ENCODE measurements at regions not wholly inside any gene's neighbourhood (a gene's known extent, or its start where the extent isn't known, plus 50 kb on each side); places are given as distances from the start of the nearest gene placed in this dataset.

DNA sequence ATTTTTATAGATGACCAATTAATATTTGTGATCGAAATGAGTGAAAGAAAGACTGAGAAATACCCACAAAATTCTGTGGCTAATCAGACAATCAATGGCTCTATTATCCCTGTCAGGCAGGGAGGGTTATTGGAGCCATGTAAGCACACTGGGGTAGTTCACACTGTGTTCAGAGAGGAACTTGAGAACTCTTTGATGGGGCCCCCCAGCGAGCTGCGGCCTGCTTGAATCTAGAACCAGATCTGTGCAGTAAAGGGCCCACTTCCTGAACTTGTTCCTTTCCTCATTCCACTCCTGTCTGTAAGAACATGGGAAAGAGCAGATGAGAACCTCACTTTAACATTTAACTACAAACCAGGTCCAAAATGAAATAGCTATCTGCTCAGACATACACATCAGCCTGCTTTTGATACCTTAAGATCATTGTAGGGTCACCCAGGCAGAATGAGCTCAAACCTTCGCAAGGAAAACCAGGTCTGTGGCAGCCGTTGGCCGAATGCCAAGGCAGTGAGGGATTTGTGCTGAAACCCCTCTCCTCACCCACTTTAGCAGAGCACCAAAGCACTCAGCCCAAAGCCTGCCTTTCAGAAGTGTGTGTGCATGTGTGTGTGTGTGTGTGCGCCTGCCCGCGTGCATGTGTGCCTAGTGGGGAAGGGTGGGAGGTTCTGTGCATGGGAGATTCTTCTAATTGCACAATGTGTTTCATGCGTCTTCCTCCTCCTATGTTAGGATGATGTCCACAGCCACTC, 365.6 kb upstream of the MGMT start:
- no peak for DNase-seq

DNA sequence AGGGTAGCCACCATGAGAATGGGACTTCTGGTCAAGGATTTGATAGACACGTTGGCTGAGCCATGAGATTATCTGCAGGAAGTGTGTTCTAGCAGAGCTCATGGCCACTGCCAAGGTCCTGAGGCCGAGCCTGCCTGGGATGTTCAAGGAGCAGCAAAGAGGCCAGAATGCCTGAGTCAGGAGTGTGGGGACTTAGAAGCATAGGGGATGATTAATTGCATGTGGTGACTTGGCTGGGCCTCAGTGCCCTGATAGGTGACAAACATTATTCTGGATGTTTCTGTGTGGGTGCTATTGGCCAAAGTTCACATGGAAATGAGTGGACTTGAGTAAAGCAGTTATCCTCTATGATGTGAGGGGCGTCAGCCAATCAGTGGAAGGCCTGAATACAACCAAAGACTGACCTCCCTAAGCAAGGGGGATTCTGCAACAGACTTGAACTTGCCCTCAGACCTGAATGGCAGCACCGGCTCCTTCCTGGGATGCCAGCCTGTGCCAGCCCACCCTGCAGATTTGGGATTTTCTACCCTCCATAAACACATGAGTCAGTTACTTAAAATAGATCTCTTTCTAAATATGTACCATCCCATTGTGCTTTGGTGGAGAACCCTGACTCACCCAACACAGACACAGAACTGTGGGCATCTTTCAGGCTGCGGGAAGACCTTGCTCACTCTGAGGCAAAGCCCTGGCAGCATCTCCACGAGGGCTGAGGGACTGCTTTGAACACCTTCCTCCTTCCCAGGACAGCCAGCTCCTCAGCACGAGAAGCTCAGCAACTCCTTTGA, 363.9 kb upstream of the MGMT start:
- DNase-seq: no peak

DNA sequence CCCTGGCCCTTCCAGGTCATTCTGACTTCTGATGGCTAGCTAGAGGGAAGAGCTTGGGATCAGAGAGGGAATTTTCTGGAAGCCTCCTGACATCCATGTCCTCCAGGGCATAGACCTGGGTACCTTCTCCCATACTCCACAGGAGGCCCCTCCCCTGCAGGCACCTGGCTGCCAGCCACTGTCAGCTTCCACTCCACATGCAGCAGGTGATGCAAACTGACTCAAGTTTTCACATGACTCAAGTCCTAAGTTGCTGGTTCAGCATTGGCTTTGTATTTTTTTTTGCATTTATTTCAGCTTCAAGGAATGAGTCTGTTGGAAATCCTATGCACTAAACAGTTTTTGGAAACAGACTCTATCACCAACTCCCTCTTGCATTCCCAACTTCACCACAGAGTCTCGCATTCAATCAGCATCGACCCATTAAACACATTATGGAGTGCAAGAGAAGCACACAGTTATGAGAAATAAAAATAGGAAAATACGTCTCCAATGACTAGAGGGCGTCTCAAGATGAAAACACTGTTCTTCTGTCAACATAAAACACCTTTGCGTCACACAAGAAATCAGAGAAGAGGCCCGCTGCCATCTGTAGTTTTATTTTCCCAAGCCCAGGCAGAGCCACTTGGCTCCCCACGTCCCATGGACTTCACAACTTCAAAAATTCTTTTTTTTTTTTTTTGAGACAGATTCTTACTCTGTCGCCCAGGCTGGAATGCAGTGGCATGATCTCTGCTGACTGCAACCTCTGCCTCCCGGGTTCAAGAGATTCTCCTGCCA, 362.6 kb upstream of the MGMT start:
- no peak for DNase-seq

DNA sequence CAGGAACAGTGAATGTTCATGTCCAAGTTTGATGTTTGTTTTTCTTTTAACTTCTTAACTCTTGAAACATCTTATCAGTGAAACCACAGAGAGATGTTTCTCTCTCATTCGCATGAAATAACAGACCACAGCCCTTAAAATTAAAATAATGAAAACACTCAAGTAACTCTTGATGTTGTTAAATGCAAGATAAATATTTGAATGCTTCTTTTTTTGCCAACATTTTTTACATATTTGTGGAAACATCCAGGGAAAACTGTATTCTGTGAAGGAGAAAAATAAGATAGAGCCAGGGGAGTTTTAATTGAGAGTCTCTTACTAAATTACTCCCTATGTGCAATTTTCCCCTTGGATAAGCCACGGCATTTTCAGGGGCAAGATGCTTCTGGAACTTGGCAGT, 361.8 kb upstream of the MGMT start:
- DNase-seq: no peak

DNA sequence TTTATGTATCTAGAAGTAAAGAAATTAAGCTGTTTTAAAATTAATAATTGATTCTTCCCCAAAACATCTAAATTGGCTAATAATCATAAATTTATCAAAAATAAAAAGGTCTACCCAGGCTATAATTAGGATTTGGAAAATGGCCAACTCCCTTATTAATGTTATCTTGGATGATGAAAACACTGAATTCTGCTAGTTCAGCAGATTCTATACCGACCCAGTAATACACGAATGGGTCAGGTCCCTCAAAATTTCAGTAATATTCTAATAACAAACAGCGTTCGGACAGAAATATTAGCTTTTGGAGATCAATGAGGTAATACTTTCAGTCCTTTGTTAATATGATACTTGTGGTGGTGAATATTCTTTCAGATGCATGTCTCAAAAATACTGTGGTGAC, 360.7 kb upstream of the MGMT start:
- DNase-seq: no peak

DNA sequence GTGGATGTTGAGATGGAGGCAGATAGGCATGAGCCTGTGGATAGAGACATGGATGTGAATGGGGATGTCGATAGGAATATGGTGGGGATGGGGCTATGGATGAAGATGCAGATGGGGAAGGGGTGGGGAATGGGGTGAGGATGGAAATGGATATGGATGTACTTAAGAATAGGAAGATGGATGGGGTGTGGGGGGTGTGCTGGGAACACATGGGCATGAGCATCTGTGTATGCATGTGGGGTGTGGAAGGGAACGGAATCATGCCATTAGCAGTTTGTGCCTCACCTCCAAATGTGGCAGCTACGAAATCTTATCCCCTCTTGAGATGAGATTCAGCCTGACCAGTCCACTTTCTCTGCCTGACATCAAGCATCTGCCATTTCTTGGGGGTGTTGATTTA, 359.5 kb upstream of the MGMT start:
- no peak for DNase-seq

DNA sequence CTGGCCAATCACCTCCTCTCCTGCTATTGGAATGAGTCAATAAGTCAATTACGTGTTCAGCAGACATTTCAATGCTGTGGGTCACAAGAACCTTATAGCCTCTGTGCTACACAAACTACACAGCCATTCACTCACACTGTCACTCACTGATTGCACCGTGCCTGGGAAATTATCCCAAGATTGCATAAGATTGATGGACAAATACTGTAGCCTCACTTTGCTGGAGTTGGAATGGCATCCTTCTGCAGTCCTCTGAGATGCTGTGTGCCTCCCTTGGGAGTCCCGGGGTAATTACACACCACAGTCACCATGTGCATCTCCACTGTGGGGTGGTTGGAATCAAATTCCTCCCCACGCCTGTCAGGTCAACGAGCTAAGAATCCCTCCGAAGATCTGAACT, 358.7 kb upstream of the MGMT start:
- DNase-seq: no peak

DNA sequence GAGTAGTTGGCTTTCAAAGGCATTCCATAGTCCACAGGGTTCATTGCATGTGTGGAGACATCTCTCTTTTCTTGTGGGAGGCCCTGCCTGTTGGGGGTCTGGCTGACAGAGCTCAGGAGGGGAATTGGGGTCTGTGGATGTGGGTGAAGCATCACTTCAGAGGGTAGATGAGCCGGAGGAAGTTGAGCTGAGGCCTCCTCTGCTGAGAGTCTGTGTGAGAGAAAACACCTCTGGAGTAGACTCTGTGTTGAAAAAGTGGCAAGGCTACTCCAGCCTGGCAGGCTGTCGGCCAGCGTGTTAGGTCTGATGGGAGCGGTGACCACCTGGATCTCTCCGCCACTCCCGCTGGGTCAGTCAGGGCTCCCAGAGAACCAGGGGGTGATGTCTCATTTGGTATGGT, 358.0 kb upstream of the MGMT start:
- no peak for DNase-seq

DNA sequence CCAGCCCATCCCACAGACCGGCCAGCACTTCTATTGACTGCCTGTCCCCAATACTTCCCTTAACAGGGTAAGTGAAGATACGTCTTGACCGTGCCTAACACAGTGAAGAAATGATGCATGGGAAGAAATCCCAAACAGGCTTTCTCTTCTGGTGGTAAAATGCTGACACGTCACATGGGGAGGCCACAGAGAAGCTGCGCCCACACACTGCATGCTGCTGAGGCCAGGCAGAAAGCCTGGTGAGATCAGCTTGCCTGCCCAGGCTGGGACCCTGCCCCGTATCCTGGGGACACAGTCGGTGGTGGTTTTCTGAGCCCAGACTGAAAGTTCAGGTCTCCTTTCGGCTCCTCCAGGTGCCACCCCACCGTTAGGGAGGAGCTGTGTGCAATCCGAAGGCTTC, 356.3 kb upstream of the MGMT start:
- no peak for DNase-seq

DNA sequence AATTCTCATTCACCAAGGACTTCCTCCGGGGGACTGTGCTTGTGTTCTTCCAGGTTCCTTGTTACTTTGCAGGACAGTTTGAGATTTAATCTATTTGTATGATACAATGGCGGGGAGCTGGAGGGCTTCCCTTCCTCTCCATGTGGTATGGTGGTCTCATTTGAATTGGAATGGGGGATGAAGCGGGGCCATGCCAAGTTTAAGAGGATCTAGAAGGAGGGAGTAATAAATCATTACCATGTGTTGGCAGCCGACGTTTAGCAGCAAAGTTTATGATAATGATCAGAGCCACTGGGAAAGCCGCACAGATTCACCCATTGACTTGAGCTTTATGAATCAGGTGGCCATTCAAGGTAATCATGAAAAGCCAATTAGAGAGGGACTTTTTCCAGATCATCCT, 355.1 kb upstream of the MGMT start:
- no peak for DNase-seq

DNA sequence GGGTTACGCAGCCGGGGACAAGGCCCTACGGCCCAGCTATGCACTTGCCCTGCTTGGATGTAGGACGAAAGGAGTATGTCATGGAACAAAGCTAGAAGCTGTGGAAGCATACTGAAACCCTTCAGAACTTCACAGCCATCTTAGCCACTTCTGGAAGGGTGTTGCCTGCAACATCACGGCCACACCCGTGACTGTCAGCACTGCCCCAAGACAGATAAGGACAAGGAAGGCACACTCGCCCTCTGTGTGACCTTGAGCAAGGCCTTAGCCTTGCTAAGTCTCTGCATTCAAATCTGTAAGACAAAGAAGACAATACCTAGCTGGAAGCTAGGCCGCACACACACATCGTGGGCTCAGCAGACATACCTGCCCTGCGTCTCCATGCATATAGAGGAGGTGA, 352.5 kb upstream of the MGMT start:
- no peak for DNase-seq

DNA sequence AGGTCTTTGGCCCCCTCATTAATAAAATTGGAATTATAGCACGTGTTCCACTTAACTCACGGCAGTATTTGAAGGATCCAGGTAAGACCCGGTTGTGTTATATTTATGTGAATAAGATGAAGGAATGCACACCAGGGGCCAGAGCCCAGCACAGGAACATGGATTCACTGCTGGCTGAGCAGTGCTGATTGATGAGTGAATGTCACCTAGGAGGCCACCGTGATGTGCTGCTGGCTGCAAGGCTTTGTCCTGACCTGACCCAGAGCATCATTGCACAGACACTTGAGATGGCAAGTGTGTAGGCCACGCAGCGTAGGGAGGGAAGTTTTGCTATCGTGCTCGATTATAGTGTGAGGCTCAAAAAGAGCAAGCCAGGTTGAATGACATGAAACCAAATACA, 350.7 kb upstream of the MGMT start:
- DNase-seq: no peak

DNA sequence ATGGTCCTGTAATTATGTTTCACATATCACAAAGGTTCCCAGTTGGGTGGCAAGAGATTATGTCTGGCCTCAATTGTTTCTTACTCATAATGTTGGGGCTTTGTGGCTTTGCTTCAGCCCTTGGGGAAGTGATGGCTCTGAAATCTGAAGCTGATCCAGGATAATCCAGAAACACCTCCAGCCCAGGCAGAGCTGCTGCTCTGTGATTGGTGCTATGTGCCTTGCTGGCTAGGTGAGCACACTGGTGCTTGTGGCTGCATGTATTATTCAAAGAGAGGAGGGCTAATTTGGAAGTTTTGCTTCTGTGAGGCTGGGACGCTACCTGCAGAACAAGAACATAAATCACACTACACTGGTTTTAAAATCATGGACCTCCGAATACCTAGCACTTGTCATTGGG, 346.6 kb upstream of the MGMT start:
- no peak for DNase-seq

DNA sequence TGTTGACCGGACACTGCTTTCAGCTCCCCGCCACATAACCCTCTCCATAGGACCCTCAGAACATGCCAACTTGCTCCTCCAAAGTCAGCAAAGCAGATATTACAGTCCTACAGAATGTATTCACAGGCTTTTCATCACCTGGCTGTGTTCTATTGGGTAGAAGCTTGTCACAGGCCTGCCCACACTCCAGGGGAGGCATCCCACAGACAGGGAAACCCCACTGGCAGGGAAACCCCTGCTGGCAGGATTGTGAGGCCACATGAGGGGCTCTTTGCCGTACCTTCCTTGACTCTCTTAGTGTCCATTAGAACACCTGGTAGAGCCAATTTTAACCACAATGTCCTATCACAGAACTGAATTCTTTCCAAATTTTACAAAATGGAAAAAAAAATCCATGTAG, 344.2 kb upstream of the MGMT start:
- no peak for DNase-seq

DNA sequence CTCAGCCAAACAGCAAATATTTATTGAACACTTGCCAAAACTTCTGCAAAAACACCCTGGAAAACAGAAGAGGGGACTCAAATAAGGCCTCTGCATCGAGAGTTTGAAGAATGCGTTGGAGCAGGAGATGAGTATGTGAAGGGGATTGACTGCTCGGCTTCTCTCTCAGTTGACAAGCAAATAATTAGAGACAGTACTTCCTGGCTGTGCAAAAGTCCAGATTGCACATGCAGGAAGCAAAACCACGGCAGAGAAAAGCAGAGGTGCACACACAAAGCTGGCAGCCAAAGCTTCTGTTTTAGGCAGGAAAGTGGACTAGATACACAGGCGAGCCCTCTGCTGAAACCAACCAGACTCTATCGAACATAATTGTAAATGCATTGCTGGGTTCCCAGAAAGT, 343.6 kb upstream of the MGMT start:
- no peak for DNase-seq

DNA sequence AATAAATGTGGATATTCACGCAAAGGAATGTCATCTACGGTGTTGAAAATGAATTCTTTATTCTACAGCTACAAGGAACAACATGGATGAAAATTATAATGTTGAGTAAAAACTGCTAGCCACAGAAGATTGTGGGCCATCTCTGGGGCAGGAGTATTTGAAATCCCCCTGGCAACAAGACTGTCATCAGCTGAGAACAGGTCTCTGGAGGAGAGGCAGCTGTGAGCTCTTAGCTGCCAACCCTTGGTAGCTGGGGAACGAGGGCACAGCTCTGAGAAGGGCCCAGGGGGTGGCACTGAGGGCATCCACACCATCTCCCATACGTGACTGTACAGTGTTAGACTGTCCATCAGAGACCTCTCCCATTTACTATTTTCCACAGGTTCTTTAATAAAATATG, 340.1 kb upstream of the MGMT start:
- DNase-seq: no peak

DNA sequence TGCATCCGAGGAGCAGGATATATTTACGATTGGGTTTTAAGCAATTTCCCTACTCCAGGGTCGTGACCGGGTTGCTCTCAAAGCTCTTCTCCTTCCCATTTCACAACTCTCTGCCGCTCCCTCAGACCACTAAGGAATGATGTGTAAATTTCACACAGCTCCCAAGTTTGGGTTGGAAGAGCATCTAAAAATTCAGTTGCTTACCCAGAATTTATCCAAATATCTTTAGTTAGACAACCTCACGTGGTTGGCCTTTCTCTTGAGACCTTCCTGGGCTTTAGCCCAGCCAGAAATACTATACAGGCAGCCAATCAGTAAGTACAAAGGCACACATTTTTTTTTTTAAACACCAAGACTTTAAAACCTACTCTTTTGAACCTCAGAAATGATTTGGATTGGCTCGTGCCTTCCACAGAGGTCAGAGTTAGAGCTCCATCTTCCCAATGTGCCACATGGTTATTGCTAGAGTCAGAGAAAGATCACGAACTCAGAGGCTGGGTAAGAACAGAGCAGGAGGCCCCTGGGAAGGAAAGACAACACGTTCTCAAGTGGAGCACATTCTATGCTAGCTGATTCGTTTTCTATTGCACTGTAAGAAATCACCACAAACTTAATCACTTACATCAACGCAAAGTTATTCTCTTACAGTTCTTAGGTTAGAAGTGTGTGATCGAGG, 335.4 kb upstream of the MGMT start:
- no peak for DNase-seq

DNA sequence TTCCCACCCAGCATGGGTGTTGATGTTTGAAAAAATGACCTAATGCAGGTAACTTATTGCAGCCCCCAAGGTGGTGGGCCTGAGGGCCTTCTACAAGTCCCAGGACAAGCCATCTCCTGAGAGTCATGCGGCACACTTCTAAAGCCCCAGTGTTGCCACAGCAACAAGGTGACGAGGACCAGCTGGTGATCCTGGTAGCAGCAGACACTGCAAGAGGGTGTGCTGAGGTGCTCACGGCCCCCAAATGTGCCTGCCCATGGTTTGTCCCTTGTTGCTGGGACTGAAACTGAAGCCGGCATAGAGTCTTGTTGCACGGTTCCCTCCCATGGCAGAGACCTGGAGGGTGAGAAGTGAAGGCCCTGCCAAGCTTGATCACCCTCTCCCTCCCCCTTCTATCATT, 333.2 kb upstream of the MGMT start:
- DNase-seq: no peak

DNA sequence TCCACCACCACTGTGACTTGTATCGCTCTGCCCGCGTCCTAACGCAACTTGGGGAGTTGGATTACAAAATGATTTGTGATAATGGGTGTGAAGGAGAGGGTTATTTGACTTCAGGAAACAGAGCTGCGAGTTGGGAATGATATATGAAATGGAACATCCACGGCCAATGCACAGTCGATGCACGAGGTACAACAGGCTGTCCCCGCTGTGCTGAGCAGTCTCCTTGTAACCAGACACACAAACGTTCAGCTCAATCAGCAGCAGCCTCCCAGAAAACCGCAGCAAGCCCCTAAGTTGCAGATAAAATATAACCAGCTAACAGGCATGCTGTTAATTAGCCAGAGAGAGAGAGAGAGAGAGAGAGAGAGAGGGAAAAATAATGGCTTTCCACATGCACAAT, 332.7 kb upstream of the MGMT start:
- DNase-seq: no peak

DNA sequence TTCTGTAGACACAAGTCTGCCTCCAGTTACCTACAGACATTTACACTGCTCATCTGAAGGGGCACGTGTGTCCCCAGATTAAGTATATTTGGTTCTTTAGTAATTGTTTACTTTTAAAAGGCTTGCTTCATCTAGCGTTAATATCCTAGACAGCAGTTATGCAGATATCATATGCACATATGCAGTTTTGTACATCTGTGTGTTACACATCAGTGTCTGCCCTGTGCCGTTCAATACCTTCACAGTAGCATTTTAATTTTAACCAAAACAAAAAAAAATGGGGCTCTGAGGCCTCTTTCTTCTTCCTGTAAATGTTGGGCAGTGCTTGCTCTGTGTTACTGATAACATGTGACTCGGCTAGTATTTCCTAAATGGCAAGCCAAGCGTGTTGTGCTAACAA, 331.4 kb upstream of the MGMT start:
- DNase-seq: no peak

DNA sequence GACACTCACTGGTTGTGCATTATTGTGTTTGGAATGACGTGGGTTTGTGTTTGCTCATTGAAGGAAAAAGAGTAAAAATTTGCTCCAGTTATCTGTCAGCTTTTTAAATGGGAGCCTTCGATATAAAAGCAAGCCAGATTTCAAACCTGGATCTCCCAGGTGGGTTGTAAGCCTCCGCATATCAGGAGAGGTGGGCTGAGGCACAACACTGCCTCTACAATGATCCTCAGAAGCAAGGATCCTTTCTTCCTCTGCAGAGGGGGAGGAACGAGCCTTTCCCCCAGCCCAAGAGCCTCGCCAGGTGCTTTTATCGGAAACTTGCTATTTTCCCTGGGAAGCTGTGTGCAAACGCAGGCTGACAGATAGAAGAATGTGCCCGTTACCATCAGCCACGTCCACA, 331.0 kb upstream of the MGMT start:
- no peak for DNase-seq

DNA sequence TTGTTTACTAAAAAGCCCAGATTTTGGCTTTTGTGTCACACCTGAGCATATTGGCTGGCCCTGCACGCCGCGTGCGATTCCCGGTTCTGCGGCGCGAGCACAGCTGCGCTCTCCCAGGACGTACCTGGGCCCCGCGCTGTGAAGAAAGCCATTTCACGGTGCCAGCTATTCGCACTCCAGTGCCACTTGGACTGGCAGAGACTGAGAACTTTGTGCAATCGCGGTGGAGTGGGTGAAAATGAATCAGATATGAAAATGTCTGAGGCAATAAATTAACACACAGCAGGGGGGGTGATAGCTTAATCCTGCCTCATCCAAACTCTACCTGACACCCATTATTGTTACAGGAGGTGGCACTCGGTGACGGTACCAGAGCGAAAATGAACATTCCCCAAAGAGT, 330.1 kb upstream of the MGMT start:
- DNase-seq: no peak
